ENCODE measurements at regions not wholly inside any gene's neighbourhood (a gene's known extent, or its start where the extent isn't known, plus 50 kb on each side); places are given as distances from the start of the nearest gene placed in this dataset.
"Not testable (repeated sequence)": the region's sequence is repeated elsewhere in the genome, so short reads cannot be mapped to it uniquely, and the experiment has no call there.

DNA sequence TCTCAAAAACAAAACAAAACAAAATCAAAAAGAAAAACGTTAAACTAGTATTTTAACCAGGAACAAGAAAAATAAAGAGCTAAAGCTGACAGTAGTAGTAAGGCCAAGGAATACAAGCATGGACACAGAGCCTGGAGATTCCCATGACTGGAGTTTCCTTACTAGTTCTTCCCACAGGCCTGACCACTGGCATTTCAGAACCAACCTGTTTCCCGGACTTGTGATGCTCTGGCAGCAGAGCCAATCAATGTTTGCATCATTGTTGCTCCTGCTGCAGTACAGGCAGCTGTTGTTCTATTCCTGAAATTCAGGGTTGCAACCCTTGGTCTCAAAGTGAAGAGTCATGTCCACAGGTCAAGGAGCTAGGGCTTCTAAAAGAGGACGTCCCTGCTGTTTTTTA lies 111.3 kb upstream of the WARS2 start:
- H3K27me3 ChIP-seq = no peaks in the 10 kb centered on the region
- no peaks in the 10 kb centered on the region for H3K9me3 ChIP-seq
- no peak overlapping the region for H3K27ac ChIP-seq
- no peaks in the 10 kb centered on the region for H3K36me3 ChIP-seq
- no peaks in the 10 kb centered on the region for H3K4me1 ChIP-seq
- H3K4me3 ChIP-seq = no peak overlapping the region
- intact Hi-C loops (cut with DNase I; ENCODE audit: low total_unique reads) = no loop called here
- DNase-seq = no peak
- TF ChIP-seq POLR2A (IDR thresholded peaks at IDR 0.05) = no peak
- TF ChIP-seq CTCF (IDR thresholded peaks at IDR 0.05) = no peak

DNA sequence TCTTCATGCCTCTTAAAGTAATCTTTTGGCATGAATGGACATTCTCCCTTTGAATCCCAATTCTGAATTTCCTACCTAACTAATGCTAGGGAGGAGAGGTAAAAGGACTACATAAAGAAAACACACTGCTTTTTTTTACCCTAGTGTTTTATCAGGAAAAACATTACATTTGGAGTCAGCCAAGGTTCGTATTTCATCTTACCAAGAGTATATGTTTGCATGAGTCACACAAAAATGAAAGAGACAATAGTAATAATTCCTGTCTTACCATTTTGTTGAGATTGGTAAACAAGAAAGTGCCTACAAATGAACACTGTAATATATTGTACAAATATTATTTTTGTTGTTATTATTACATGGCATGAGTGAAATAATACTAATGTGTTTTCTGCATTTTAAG lies 112.9 kb upstream of the WARS2 start:
- Histone ChIP-seq H3K27me3 (no peaks in the 10 kb centered on the region), H3K36me3 (no peaks in the 10 kb centered on the region), H3K4me3 (no peak overlapping the region), H3K9me3 (no peaks in the 10 kb centered on the region), H3K4me1 (no peaks in the 10 kb centered on the region), H3K27ac (no peak overlapping the region)
- intact Hi-C loops (cut with DNase I; ENCODE audit: low total_unique reads) = no loop called here
- TF ChIP-seq CTCF (IDR thresholded peaks at IDR 0.05) = no peak
- TF ChIP-seq POLR2A (IDR thresholded peaks at IDR 0.05) = no peak
- DNase-seq = no peak

GRCh38 chr1:119254067-119254720 lies 113.7 kb upstream of the WARS2 start:
- Histone ChIP-seq H3K4me3 (no peak overlapping the region), H3K9me3 (no peaks in the 10 kb centered on the region), H3K27ac (no peak overlapping the region), H3K27me3 (no peaks in the 10 kb centered on the region), H3K36me3 (no peaks in the 10 kb centered on the region), H3K4me1 (no peaks in the 10 kb centered on the region)
- TF ChIP-seq POLR2A (IDR thresholded peaks at IDR 0.05) = no peak
- no peak for TF ChIP-seq CTCF (IDR thresholded peaks at IDR 0.05)
- intact Hi-C loops (cut with DNase I; ENCODE audit: low total_unique reads) = no loop called here
- no peak for DNase-seq

GRCh38 chr1:119256089-119256488 lies 112.5 kb upstream of the HAO2 start:
- intact Hi-C loops (cut with DNase I; ENCODE audit: low total_unique reads); H3K27ac ChIP-seq; H3K9me3 ChIP-seq: not testable (repeated sequence)

GRCh38 chr1:119260506-119260905 lies 108.1 kb upstream of the HAO2 start:
- Histone ChIP-seq H3K4me1 (no peaks in the 10 kb centered on the region), H3K4me3 (no peak overlapping the region), H3K27me3 (no peaks in the 10 kb centered on the region), H3K36me3 (no peaks in the 10 kb centered on the region), H3K27ac (no peak overlapping the region), H3K9me3 (no peaks in the 10 kb centered on the region)
- intact Hi-C loops (cut with DNase I; ENCODE audit: low total_unique reads) = no loop called here
- TF ChIP-seq CTCF (IDR thresholded peaks at IDR 0.05) (no peak), POLR2A (IDR thresholded peaks at IDR 0.05) (no peak)
- no peak for DNase-seq

More at GRCh38 chr1:119256089-119256488, 112.5 kb upstream of the HAO2 start:
- not testable (repeated sequence) for H3K27me3 ChIP-seq, H3K36me3 ChIP-seq, DNase-seq, H3K4me3 ChIP-seq, H3K4me1 ChIP-seq

DNA sequence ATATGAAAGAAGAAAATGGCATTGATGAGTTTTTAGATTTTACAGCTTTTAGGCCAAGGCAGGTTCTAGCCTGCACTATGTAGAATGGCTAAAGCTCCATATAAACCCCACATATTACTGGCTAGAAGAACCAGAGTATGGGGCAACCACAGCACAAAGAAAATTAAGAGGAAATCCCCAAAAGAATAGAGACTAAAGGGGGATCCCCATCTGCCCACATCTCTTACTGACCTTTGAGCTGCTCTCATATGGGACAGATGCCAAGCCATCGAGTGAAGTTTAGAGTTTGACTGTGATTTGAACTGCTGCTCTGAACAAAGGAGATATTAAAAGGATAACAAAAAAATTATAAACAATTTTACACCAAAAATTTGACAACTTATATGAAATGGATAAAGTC lies 102.2 kb upstream of the HAO2 start:
- intact Hi-C loops (cut with DNase I; ENCODE audit: low total_unique reads) = no loop called here
- no peaks in the 10 kb centered on the region for H3K9me3 ChIP-seq
- no peaks in the 10 kb centered on the region for H3K27me3 ChIP-seq
- TF ChIP-seq CTCF (IDR thresholded peaks at IDR 0.05) (no peak), POLR2A (IDR thresholded peaks at IDR 0.05) (no peak)
- no peak overlapping the region for H3K4me3 ChIP-seq
- H3K27ac ChIP-seq = no peak overlapping the region
- DNase-seq = no peak
- no peaks in the 10 kb centered on the region for H3K36me3 ChIP-seq
- H3K4me1 ChIP-seq = no peaks in the 10 kb centered on the region
